B cell (primary cell): ENCODE measurements at regions not wholly inside any gene's neighbourhood (a gene's known extent, or its start where the extent isn't known, plus 50 kb on each side); places are given as distances from the start of the nearest gene placed in this dataset.

Experiments
- ATAC-seq: fragments of 200-7000 bp; cut with Tn5 transposase; one replicate; pipeline ENCODE4 v1.10.0; 2021; ENCODE audit warnings: low read depth, mild to moderate bottlenecking, moderate number of reproducible peaks, moderate library complexity
- CTCF ChIA-PET: fragments of 350-600 bp; sonication (Branson Sonifier 250); formaldehyde crosslinking; loops from one replicate; lab custom pipeline; 2021; ENCODE audit warnings: antibody characterized with exemption, inconsistent platforms; lab: Charles Lee
- POLR2A ChIA-PET: fragments of 350-600 bp; sonication (Branson Sonifier 250); formaldehyde crosslinking; loops from one replicate; lab custom pipeline; 2021; ENCODE audit warnings: antibody characterized with exemption; lab: Charles Lee
- DNase-seq: peaks from one replicate; pipeline ENCODE4 v3.0.0; 2013
- H2AFZ ChIP-seq: 2 replicates; pipeline ENCODE4 v1.6.1; 2012; ENCODE audit warnings: mild to moderate bottlenecking, low read depth, low read length; ENCODE audit not compliant: insufficient read depth, poor library complexity, severe bottlenecking
- H3K27ac ChIP-seq, 2 donors: 1 replicate in 1 of 2; 2 replicates in 1 of 2; pipeline ENCODE4 v1.5.1; 2012 to 2013; ENCODE audit warnings: low read length in 2 of 2, mild to moderate bottlenecking in 2 of 2, moderate library complexity in 1 of 2
- H3K27me3 ChIP-seq, 4 experiments: fragments of 200-600 bp in 1 of 4; sonication (generic) in 1 of 4; replicated peaks in 1 of 4; 1 replicate in 2 of 4; 2 replicates in 2 of 4; pipeline versions ENCODE4 v1.6.1 to v1.7.0; 2013 to 2016; ENCODE audit warnings: low read length in 3 of 4, mild to moderate bottlenecking in 2 of 4, mixed read lengths in 1 of 4, moderate library complexity in 1 of 4; ENCODE audit not compliant: insufficient read depth in 4 of 4, control insufficient read depth in 3 of 4; ENCODE audit errors: control extremely low read depth in 1 of 4
- H3K36me3 ChIP-seq, 2 experiments: replicated peaks in 1 of 2; 1 replicate in 1 of 2; 2 replicates in 1 of 2; pipeline versions ENCODE4 v1.6.1 to v1.7.1; 2013; ENCODE audit warnings: low read length in 1 of 2; ENCODE audit not compliant: insufficient read depth in 2 of 2, control insufficient read depth in 1 of 2; ENCODE audit errors: control extremely low read depth in 1 of 2, extremely low read depth in 1 of 2
- H3K4me1 ChIP-seq, 2 donors: fragments of 200-600 bp in 1 of 2; sonication (generic) in 1 of 2; 1 replicate in 1 of 2; 2 replicates in 1 of 2; pipeline versions ENCODE4 v1.5.1 to v1.6.1; 2013 to 2017; ENCODE audit warnings: low read length in 2 of 2; ENCODE audit not compliant: control insufficient read depth in 2 of 2, insufficient read depth in 2 of 2
- H3K4me2 ChIP-seq: replicated peaks from 2 replicates; pipeline ENCODE3; 2012; ENCODE audit warnings: mild to moderate bottlenecking, low read depth, low read length; ENCODE audit not compliant: poor library complexity, severe bottlenecking
- H3K4me3 ChIP-seq, 5 experiments: fragments of 200-600 bp in 1 of 5; sonication (generic) in 1 of 5; 1 replicate in 3 of 5; 2 replicates in 2 of 5; pipeline versions ENCODE4 v1.5.1 to v1.7.0; 2011 to 2016; ENCODE audit warnings: low read length in 4 of 5, mild to moderate bottlenecking in 4 of 5, low read depth in 2 of 5, control low read depth in 1 of 5, moderate library complexity in 1 of 5; ENCODE audit not compliant: insufficient read depth in 1 of 5; ENCODE audit errors: control extremely low read depth in 1 of 5, extremely low read depth in 1 of 5
- H3K79me2 ChIP-seq: fragments of 200-600 bp; sonication (generic); one replicate; pipeline ENCODE4 v1.6.0; 2016; ENCODE audit warnings: low read length; ENCODE audit not compliant: control insufficient read depth, insufficient read depth
- H3K9ac ChIP-seq: fragments of 200-600 bp; sonication (generic); 2 replicates; pipeline ENCODE4 v1.6.1; 2017; ENCODE audit warnings: mild to moderate bottlenecking, low read length, moderate library complexity
- H3K9me3 ChIP-seq, 3 donors: one replicate each; pipeline versions ENCODE4 v1.6.1 to v1.7.1; 2013; ENCODE audit warnings: low read length in 2 of 3; ENCODE audit not compliant: control insufficient read depth in 2 of 3, insufficient read depth in 1 of 3; ENCODE audit errors: control extremely low read depth in 1 of 3
- H4K20me1 ChIP-seq: 2 replicates; pipeline ENCODE4 v1.6.0; 2012; ENCODE audit warnings: mild to moderate bottlenecking, low read length; ENCODE audit not compliant: insufficient read depth, control insufficient read depth, poor library complexity, severe bottlenecking
- H3K27ac Mint-ChIP-seq: one replicate; pipeline ENCODE4 v1.8.0; 2021; ENCODE audit warnings: mixed read lengths
- H3K27me3 Mint-ChIP-seq: one replicate; pipeline ENCODE4 v1.8.0; 2021; ENCODE audit warnings: mixed read lengths
- H3K4me1 Mint-ChIP-seq: one replicate; pipeline ENCODE4 v1.8.0; 2021; ENCODE audit warnings: mixed read lengths
- H3K4me3 Mint-ChIP-seq: one replicate; pipeline ENCODE4 v1.8.0; 2021; ENCODE audit warnings: mixed read lengths
- H3K9me3 Mint-ChIP-seq: one replicate; pipeline ENCODE4 v1.8.0; 2022; ENCODE audit warnings: mixed read lengths; ENCODE audit not compliant: insufficient read depth
- EZH2 ChIP-seq: IDR thresholded peaks from 2 replicates; pipeline ENCODE4 v1.6.1; 2012; ENCODE audit warnings: borderline replicate concordance, low read depth, mild to moderate bottlenecking, moderate library complexity, low read length; ENCODE audit not compliant: insufficient read depth, poor library complexity, severe bottlenecking
- WGBS: methylation state at CpG from one replicate; pipeline ENCODE4 v1.1.5; 2013; ENCODE audit warnings: missing lambda C conversion rate; ENCODE audit not compliant: insufficient coverage; 5-methylcytosine and 5-hydroxymethylcytosine counted together
- intact Hi-C: fragments of 100-400 bp; cut with micrococcal nuclease; formaldehyde crosslinking; loops from one replicate; pipeline ENCODE4 v1.10.0; 2022
- TF ChIP-seq, protein P1 (sequence below): fragments of 200-600 bp; IDR thresholded peaks from one replicate; pipeline ENCODE4 v1.8.0; 2022; ENCODE audit warnings: antibody characterized with exemption, mild to moderate bottlenecking

- no peaks in the 10 kb centered on the region for H3K4me1 Mint-ChIP-seq
- no peak overlapping the region for H3K9ac ChIP-seq
- H3K4me2 ChIP-seq, result no peak overlapping the region
- no peak overlapping the region for H3K4me3 Mint-ChIP-seq
- H3K9me3 Mint-ChIP-seq, result no peaks in the 10 kb centered on the region
- no peaks in the 10 kb centered on the region for H3K9me3 ChIP-seq
- 75% methylated on average over 2 of the region's 2 CpGs for WGBS
- DNase-seq, result no peak
- no peaks in the 10 kb centered on the region for H4K20me1 ChIP-seq
- H3K27me3 Mint-ChIP-seq, result peaks cover 14% of the 10 kb centered on the region
- intact Hi-C loops, result no loop called here
- TF ChIP-seq, protein P1, sequence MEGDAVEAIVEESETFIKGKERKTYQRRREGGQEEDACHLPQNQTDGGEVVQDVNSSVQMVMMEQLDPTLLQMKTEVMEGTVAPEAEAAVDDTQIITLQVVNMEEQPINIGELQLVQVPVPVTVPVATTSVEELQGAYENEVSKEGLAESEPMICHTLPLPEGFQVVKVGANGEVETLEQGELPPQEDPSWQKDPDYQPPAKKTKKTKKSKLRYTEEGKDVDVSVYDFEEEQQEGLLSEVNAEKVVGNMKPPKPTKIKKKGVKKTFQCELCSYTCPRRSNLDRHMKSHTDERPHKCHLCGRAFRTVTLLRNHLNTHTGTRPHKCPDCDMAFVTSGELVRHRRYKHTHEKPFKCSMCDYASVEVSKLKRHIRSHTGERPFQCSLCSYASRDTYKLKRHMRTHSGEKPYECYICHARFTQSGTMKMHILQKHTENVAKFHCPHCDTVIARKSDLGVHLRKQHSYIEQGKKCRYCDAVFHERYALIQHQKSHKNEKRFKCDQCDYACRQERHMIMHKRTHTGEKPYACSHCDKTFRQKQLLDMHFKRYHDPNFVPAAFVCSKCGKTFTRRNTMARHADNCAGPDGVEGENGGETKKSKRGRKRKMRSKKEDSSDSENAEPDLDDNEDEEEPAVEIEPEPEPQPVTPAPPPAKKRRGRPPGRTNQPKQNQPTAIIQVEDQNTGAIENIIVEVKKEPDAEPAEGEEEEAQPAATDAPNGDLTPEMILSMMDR, result no peak
- no peak for TF ChIP-seq EZH2
- H3K4me1 ChIP-seq, result no peaks in the 10 kb centered on the region
- CTCF ChIA-PET, result no interaction called here
- no peaks in the 10 kb centered on the region for H3K79me2 ChIP-seq
- ATAC-seq, result no peak
- H3K4me3 ChIP-seq, result no peak overlapping the region
- POLR2A ChIA-PET, result no interaction called here
- H3K27me3 ChIP-seq, result peaks cover 0 to 6% (median 0%) of the 10 kb centered on the region in 4 experiments
- H3K27ac Mint-ChIP-seq, result no peak overlapping the region
- H2AFZ ChIP-seq, result no peak overlapping the region
- H3K27ac ChIP-seq, result no peak overlapping the region
- no peaks in the 10 kb centered on the region for H3K36me3 ChIP-seq
Measured at GRCh38 chr3:41064526-41064925, 134.8 kb upstream of the CTNNB1 start.

DNA sequence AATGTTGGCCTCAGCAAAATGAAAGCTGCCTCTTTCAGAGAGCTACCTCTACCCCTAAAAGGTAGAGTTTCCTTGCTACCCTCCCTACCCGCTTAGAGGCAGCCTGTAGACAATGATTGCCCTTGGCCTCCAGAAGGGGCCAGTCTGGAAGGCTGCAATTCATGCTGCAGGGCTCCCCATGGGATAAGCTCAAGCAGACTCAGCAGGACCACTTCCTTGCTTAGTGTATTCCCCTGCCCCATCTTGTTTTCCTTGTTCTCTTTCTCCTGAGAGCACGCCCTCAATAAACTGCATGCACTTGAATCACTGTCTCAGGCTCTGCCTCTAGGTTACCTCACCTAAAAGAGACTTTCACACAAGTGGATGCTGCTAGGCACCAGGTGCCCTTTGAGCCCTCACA lies 134.0 kb upstream of the CTNNB1 start:
- intact Hi-C loops, result no loop called here
- no peak overlapping the region for H3K9ac ChIP-seq
- Mint-ChIP-seq H3K4me3 (no peak overlapping the region), H3K9me3 (no peaks in the 10 kb centered on the region), H3K27ac (no peak overlapping the region), H3K27me3 (peaks cover 14% of the 10 kb centered on the region), H3K4me1 (no peaks in the 10 kb centered on the region)
- no peak overlapping the region for H3K27ac ChIP-seq
- H4K20me1 ChIP-seq, result no peaks in the 10 kb centered on the region
- no peaks in the 10 kb centered on the region for H3K4me1 ChIP-seq
- H2AFZ ChIP-seq, result no peak overlapping the region
- CTCF ChIA-PET, result no interaction called here
- peaks cover 0 to 6% (median 0%) of the 10 kb centered on the region in 4 experiments for H3K27me3 ChIP-seq
- TF ChIP-seq, protein P1, result no peak
- POLR2A ChIA-PET, result no interaction called here
- no peak for ATAC-seq
- no peaks in the 10 kb centered on the region for H3K9me3 ChIP-seq
- DNase-seq, result no peak
- 90% methylated on average over 2 of the region's 2 CpGs for WGBS
- H3K4me3 ChIP-seq, result no peak overlapping the region
- no peaks in the 10 kb centered on the region for H3K36me3 ChIP-seq
- H3K79me2 ChIP-seq, result no peaks in the 10 kb centered on the region
- no peak overlapping the region for H3K4me2 ChIP-seq
